Endothelial cell of umbilical vein (primary cell): ENCODE measurements at regions not wholly inside any gene's neighbourhood (a gene's known extent, or its start where the extent isn't known, plus 50 kb on each side); places are given as distances from the start of the nearest gene placed in this dataset.

ENCODE experiments used
- CTCF ChIP-seq, 2 donors: IDR thresholded peaks; 1 replicate in 1 of 2; 2 replicates in 1 of 2; pipeline ENCODE4 v1.5.1; 2011; ENCODE audit warnings: low read length in 2 of 2, mild to moderate bottlenecking in 2 of 2, moderate library complexity in 2 of 2, control low read depth in 1 of 2, inconsistent platforms in 1 of 2, low read depth in 1 of 2; ENCODE audit not compliant: insufficient read depth in 1 of 2; ENCODE audit errors: extremely low read depth in 1 of 2
- EZH2 ChIP-seq: IDR thresholded peaks from 2 replicates; pipeline ENCODE4 v1.6.1; 2012; ENCODE audit warnings: borderline replicate concordance, low read depth, mild to moderate bottlenecking, moderate library complexity, low read length, inconsistent platforms; ENCODE audit not compliant: severe bottlenecking

GRCh38 chr18:57211776-57212175, 64.9 kb downstream of the BOD1L2 start:
- no peak for TF ChIP-seq CTCF (IDR thresholded peaks at IDR 0.05; ENCODE audit: extremely low read depth in 1 of 2, insufficient read depth in 1 of 2, low read depth in 1 of 2, low read length in 2 of 2)
- no peak for TF ChIP-seq EZH2
